Activated gamma-delta T cell treated with Interleukin-2 at 50 U/mL for 16 hours (primary cell): ENCODE measurements at regions not wholly inside any gene's neighbourhood (a gene's known extent, or its start where the extent isn't known, plus 50 kb on each side); places are given as distances from the start of the nearest gene placed in this dataset.
"Not testable (repeated sequence)": the region's sequence is repeated elsewhere in the genome, so short reads cannot be mapped to it uniquely, and the experiment has no call there.

Experiments used
- DNase-seq: peaks from one replicate; pipeline ENCODE4 v3.0.0-alpha.2; 2020

- no peak for DNase-seq
These were observed 468.2 kb downstream of the NTRK2 start for GRCh38 chr9:85137696-85138095.

- DNase-seq, result no peak
These were observed 467.5 kb downstream of the NTRK2 start for GRCh38 chr9:85136987-85137386.

GRCh38 chr9:85136507-85136906, 467.0 kb downstream of the NTRK2 start:
- DNase-seq, result no peak

- DNase-seq, result no peak
These were observed 461.2 kb downstream of the NTRK2 start for GRCh38 chr9:85130764-85131163.

GRCh38 chr9:85130260-85130659, 460.7 kb downstream of the NTRK2 start:
- DNase-seq, result no peak

GRCh38 chr9:85129514-85129913, 460.0 kb downstream of the NTRK2 start:
- no peak for DNase-seq

- no peak for DNase-seq
These were observed 449.6 kb downstream of the NTRK2 start for GRCh38 chr9:85118990-85119755.

- no peak for DNase-seq
These were observed 448.3 kb downstream of the NTRK2 start for GRCh38 chr9:85117831-85118230.

GRCh38 chr9:85115473-85115872, 445.9 kb downstream of the NTRK2 start:
- DNase-seq, result no peak

- no peak for DNase-seq
These were observed 445.3 kb downstream of the NTRK2 start for GRCh38 chr9:85114799-85115198.

GRCh38 chr9:85112933-85113418, 443.4 kb downstream of the NTRK2 start:
- no peak for DNase-seq

- DNase-seq, result no peak
These were observed 442.9 kb downstream of the NTRK2 start for GRCh38 chr9:85112391-85112790.

GRCh38 chr9:85108746-85109145, 439.2 kb downstream of the NTRK2 start:
- no peak for DNase-seq

- DNase-seq, result no peak
These were observed 438.7 kb downstream of the NTRK2 start for GRCh38 chr9:85108229-85108628.

- no peak for DNase-seq
These were observed 419.9 kb downstream of the NTRK2 start for GRCh38 chr9:85089188-85089969.

- no peak for DNase-seq
These were observed 412.4 kb downstream of the NTRK2 start for GRCh38 chr9:85081963-85082362.

GRCh38 chr9:85079349-85079748, 409.8 kb downstream of the NTRK2 start:
- DNase-seq, result no peak

GRCh38 chr9:85077944-85078343, 408.4 kb downstream of the NTRK2 start:
- no peak for DNase-seq

- not testable (repeated sequence) for DNase-seq
These were observed 407.6 kb downstream of the NTRK2 start for GRCh38 chr9:85077146-85077545.
